ENCODE measurements at regions not wholly inside any gene's neighbourhood (a gene's known extent, or its start where the extent isn't known, plus 50 kb on each side); places are given as distances from the start of the nearest gene placed in this dataset.

- DNase-seq (ENCODE audit: insufficient read length, low spot score) (no peak), FAIRE-seq (no peak)
- TF ChIP-seq CTCF (IDR thresholded peaks at IDR 0.05; ENCODE audit: insufficient read depth, missing control alignments), result no peak
These were observed 328.2 kb upstream of the NOVA1 start for GRCh38 chr14:26925876-26926584.

GRCh38 chr14:26926585-26926984 is 328.8 kb upstream of the NOVA1 start:
- no peak for TF ChIP-seq CTCF (IDR thresholded peaks at IDR 0.05; ENCODE audit: insufficient read depth, missing control alignments)
- no peak for DNase-seq (ENCODE audit: insufficient read length, low spot score)
- FAIRE-seq, result no peak

- FAIRE-seq (no peak), DNase-seq (ENCODE audit: insufficient read length, low spot score) (no peak)
- no peak for TF ChIP-seq CTCF (IDR thresholded peaks at IDR 0.05; ENCODE audit: insufficient read depth, missing control alignments)
These were observed 330.2 kb upstream of the NOVA1 start for GRCh38 chr14:26928019-26928418.

- no peak for FAIRE-seq
- TF ChIP-seq CTCF (IDR thresholded peaks at IDR 0.05; ENCODE audit: insufficient read depth, missing control alignments), result no peak
- no peak for DNase-seq (ENCODE audit: insufficient read length, low spot score)
These were observed 331.5 kb upstream of the NOVA1 start for GRCh38 chr14:26929361-26929760.

GRCh38 chr14:26930576-26930975 is 332.7 kb upstream of the NOVA1 start:
- no peak for DNase-seq (ENCODE audit: insufficient read length, low spot score)
- no peak for FAIRE-seq
- no peak for TF ChIP-seq CTCF (IDR thresholded peaks at IDR 0.05; ENCODE audit: insufficient read depth, missing control alignments)

GRCh38 chr14:26932606-26933005 is 334.8 kb upstream of the NOVA1 start:
- no peak for FAIRE-seq
- TF ChIP-seq CTCF (IDR thresholded peaks at IDR 0.05; ENCODE audit: insufficient read depth, missing control alignments), result no peak
- no peak for DNase-seq (ENCODE audit: insufficient read length, low spot score)

- FAIRE-seq, result no peak
- DNase-seq (ENCODE audit: insufficient read length, low spot score), result no peak
- no peak for TF ChIP-seq CTCF (IDR thresholded peaks at IDR 0.05; ENCODE audit: insufficient read depth, missing control alignments)
These were observed 335.6 kb upstream of the NOVA1 start for GRCh38 chr14:26933431-26933830.
